Liver (tissue), 8 donors: ENCODE measurements at regions not wholly inside any gene's neighbourhood (a gene's known extent, or its start where the extent isn't known, plus 50 kb on each side); places are given as distances from the start of the nearest gene placed in this dataset.
A peak's percentile ranks its signal among the peaks of the same experiment; 100 is the strongest.

Experiments used
- DNase-seq: peaks from one replicate; pipeline ENCODE4 v3.0.0-alpha.2; 2017; ENCODE audit warnings: low spot score
- H3K27ac ChIP-seq, 2 donors: one replicate each; pipeline ENCODE4 v1.7.0; 2013; ENCODE audit warnings: inconsistent platforms in 2 of 2, low read length in 2 of 2, control low read depth in 1 of 2, low read depth in 1 of 2, mild to moderate bottlenecking in 1 of 2
- H3K27me3 ChIP-seq, 4 donors: one replicate each; pipeline versions ENCODE4 v1.6.1 to v1.7.0; 2013; ENCODE audit warnings: low read length in 3 of 4, inconsistent platforms in 1 of 4, mild to moderate bottlenecking in 1 of 4, moderate library complexity in 1 of 4; ENCODE audit not compliant: control insufficient read depth in 4 of 4, insufficient read depth in 4 of 4
- H3K36me3 ChIP-seq, 4 donors: one replicate each; pipeline versions ENCODE4 v1.6.1 to v1.7.0; 2013; ENCODE audit warnings: low read length in 3 of 4, mild to moderate bottlenecking in 3 of 4, low read depth in 1 of 4, moderate library complexity in 1 of 4; ENCODE audit not compliant: control insufficient read depth in 4 of 4, insufficient read depth in 3 of 4
- H3K4me1 ChIP-seq, 4 donors: one replicate each; pipeline versions ENCODE4 v1.6.1 to v1.7.0; 2013; ENCODE audit warnings: low read length in 3 of 4, mild to moderate bottlenecking in 3 of 4, moderate library complexity in 1 of 4; ENCODE audit not compliant: control insufficient read depth in 4 of 4, insufficient read depth in 4 of 4
- H3K4me3 ChIP-seq, 3 donors: one replicate each; pipeline versions ENCODE4 v1.6.1 to v1.7.0; 2013; ENCODE audit warnings: low read length in 3 of 3, control low read depth in 1 of 3, low read depth in 1 of 3, mild to moderate bottlenecking in 1 of 3
- H3K9ac ChIP-seq, 2 donors: one replicate each; pipeline ENCODE4 v1.7.0; 2013; ENCODE audit warnings: low read length in 2 of 2, mild to moderate bottlenecking in 2 of 2, moderate library complexity in 2 of 2, control low read depth in 1 of 2, low read depth in 1 of 2
- H3K9me3 ChIP-seq, 4 donors: one replicate each; pipeline versions ENCODE4 v1.6.1 to v1.7.0; 2013; ENCODE audit warnings: low read length in 3 of 4; ENCODE audit not compliant: control insufficient read depth in 4 of 4
- EGR1 ChIP-seq, 2 donors: IDR thresholded peaks; 2 replicates each; pipeline ENCODE4 v1.6.1; 2016 to 2018; ENCODE audit warnings: antibody characterized with exemption in 2 of 2, low read depth in 2 of 2
- FOXA1 ChIP-seq: IDR thresholded peaks from 2 replicates; pipeline ENCODE4 v1.6.1; 2016; ENCODE audit warnings: antibody characterized with exemption
- FOXA2 ChIP-seq: IDR thresholded peaks from 2 replicates; pipeline ENCODE4 v1.6.1; 2016; ENCODE audit warnings: antibody characterized with exemption
- GABPA ChIP-seq, 2 donors: IDR thresholded peaks in 1 of 2; conservative IDR thresholded peaks in 1 of 2; 2 replicates each; pipeline ENCODE4 v1.6.1; 2016; ENCODE audit warnings: antibody characterized with exemption in 2 of 2, mild to moderate bottlenecking in 1 of 2, moderate library complexity in 1 of 2
- HNF4A ChIP-seq, 2 donors: conservative IDR thresholded peaks; 2 replicates each; pipeline ENCODE4 v1.6.1; 2016; ENCODE audit warnings: antibody characterized with exemption in 2 of 2, mild to moderate bottlenecking in 2 of 2
- HNF4G ChIP-seq: IDR thresholded peaks from 2 replicates; pipeline ENCODE4 v1.6.1; 2016; ENCODE audit warnings: antibody characterized with exemption
- JUND ChIP-seq, 2 donors: IDR thresholded peaks; 2 replicates each; pipeline ENCODE4 v1.6.1; 2016; ENCODE audit warnings: antibody characterized with exemption in 2 of 2
- NR2F2 ChIP-seq: IDR thresholded peaks from 2 replicates; pipeline ENCODE4 v1.6.1; 2016; ENCODE audit warnings: antibody characterized with exemption
- RAD21 ChIP-seq, 2 donors: IDR thresholded peaks; 2 replicates each; pipeline ENCODE4 v1.6.1; 2016; ENCODE audit warnings: antibody characterized with exemption in 2 of 2, mild to moderate bottlenecking in 2 of 2
- RXRA ChIP-seq, 2 donors: IDR thresholded peaks; 2 replicates each; pipeline ENCODE4 v1.6.1; 2017 to 2018; ENCODE audit warnings: antibody characterized with exemption in 2 of 2, mild to moderate bottlenecking in 1 of 2
- SP1 ChIP-seq: IDR thresholded peaks from 2 replicates; pipeline ENCODE4 v1.6.1; 2018; ENCODE audit warnings: antibody characterized with exemption, mild to moderate bottlenecking
- TAF1 ChIP-seq: conservative IDR thresholded peaks from 2 replicates; pipeline ENCODE4 v1.6.1; 2016; ENCODE audit warnings: antibody characterized with exemption, mild to moderate bottlenecking
- YY1 ChIP-seq: IDR thresholded peaks from 2 replicates; pipeline ENCODE4 v1.6.1; 2016; ENCODE audit warnings: antibody characterized with exemption, mild to moderate bottlenecking
- WGBS: extraction: QIAGEN DNeasy Blood & Tissue Kit; methylation state at CpG from one replicate; pipeline ENCODE4 v1.1.7; 2013; 5-methylcytosine and 5-hydroxymethylcytosine counted together
- TF ChIP-seq, protein P1 (sequence below): IDR thresholded peaks from 2 replicates; pipeline ENCODE4 v1.6.1; 2016; ENCODE audit warnings: antibody characterized with exemption
- TF ChIP-seq, protein P2 (sequence below): fragments of 150-350 bp; IDR thresholded peaks from 2 replicates; pipeline ENCODE4 v1.5.1; 2017; ENCODE audit warnings: improper control_type of control experiment, low read depth, low read length; ENCODE audit not compliant: missing input control
- TF ChIP-seq, protein P3 (sequence below): IDR thresholded peaks from 2 replicates; pipeline ENCODE4 v1.6.1; 2016; ENCODE audit warnings: antibody characterized with exemption
- TF ChIP-seq, protein P4 (sequence below): IDR thresholded peaks from 2 replicates; pipeline ENCODE4 v1.6.1; 2016; ENCODE audit warnings: antibody characterized with exemption
- TF ChIP-seq, protein P5 (sequence below): IDR thresholded peaks from 2 replicates; pipeline ENCODE4 v1.6.1; 2016; ENCODE audit warnings: antibody characterized with exemption, mild to moderate bottlenecking
- donor health status: healthy.
- donor health status: healthy.
- donor health status: healthy.
- donor health status: healthy.
- donor health status: healthy.

DNA sequence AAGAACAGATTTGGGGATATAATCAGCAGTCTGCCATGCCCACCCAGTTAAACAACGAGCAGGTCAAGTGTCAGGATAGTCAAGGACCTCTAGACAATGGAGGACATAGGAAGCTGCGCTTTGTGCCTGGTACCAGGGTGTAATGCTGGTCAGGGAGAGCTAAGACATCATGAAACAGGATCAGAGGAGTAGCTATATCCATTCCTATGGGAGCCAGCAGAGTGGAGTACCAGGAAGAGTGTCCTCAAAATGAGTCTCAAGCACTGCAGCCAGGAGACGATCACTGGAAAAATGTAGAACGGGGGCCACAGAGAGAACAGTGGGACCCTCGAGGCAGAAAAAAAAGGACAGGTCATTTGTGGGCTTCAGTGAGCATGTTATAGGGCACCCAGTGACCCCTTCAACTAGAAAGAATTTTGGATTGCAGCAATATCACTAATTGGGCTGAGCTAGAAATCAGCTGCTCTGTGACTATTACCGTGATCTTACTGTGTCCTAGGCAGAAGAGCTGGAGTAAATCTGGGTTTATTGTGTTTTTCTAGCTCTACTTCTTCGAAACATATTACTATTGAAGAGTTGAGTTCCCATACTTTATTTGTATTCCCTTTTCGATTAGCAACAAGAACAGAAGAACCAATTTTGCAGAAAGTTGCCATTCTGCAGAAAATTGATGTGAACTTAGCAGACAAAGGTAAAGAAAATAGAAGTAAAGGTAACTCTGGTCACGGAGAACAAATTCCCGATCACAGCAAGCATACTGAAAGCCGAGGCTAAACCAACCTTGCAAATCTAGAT lies 319.6 kb downstream of the AHR start:
- Histone ChIP-seq H3K4me3 (peak overlapping the region; percentile 45 to 49 (median 46)), H3K9ac (peak overlapping the region; percentile 17 to 91), H3K36me3 (no peaks in the 10 kb centered on the region), H3K27me3 (no peaks in the 10 kb centered on the region), H3K9me3 (no peaks in the 10 kb centered on the region), H3K27ac (peak overlapping the region; percentile 75 to 82), H3K4me1 (peaks cover 3 to 26% (median 10%) of the 10 kb centered on the region in 4 donors)
- 49% methylated on average over 11 of the region's 11 CpGs for WGBS
- DNase-seq, result no peak
- no peak for TF ChIP-seq HNF4G
- no peak for TF ChIP-seq RXRA (IDR thresholded peaks at IDR 0.05)

DNA sequence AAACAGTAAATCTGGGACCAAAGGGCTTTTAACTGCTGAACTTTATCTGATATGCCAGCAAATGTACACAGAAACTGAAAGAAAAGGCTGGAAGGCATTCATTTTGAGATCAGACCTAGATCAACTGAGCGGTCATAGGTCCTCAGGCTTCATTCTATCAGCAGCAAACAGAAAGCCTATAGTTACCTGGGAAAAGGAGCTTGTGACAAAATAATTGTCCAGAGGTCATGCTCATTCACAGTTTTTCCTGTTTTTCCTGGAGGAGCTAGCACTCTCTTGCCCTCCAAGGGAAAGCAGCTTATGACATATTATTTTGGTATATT lies 320.2 kb downstream of the AHR start:
- no peak for DNase-seq
- Histone ChIP-seq H3K36me3 (no peaks in the 10 kb centered on the region), H3K4me1 (peaks cover 3 to 26% (median 10%) of the 10 kb centered on the region in 4 donors), H3K27me3 (no peaks in the 10 kb centered on the region), H3K27ac (peak overlapping the region; percentile 75 to 82), H3K4me3 (peak overlapping the region; percentile 45 to 49 (median 46)), H3K9me3 (no peaks in the 10 kb centered on the region), H3K9ac (peak overlapping the region; percentile 17 to 71)
- TF ChIP-seq TAF1 (peak; percentile 88), GABPA (IDR thresholded peaks at IDR 0.05 in 1 of 2, conservative IDR thresholded peaks at IDR 0.05 in 1 of 2) (peak in 1 of 2 donors; percentile 34), FOXA1 (peak; percentile 91), NR2F2 (no peak), HNF4G (peak; percentile 60), SP1 (peak; percentile 90), YY1 (peak; percentile 96), HNF4A (conservative IDR thresholded peaks at IDR 0.05) (peak; percentile 86 to 93), FOXA2 (peak; percentile 88), RXRA (IDR thresholded peaks at IDR 0.05) (peak; percentile 81 to 91), RAD21 (IDR thresholded peaks at IDR 0.05) (peak; percentile 54 to 61), EGR1 (IDR thresholded peaks at IDR 0.05; ENCODE audit: low read depth in 2 of 2) (no peak), JUND (IDR thresholded peaks at IDR 0.05) (peak in 1 of 2 donors; percentile 89)
- TF ChIP-seq, protein P1, sequence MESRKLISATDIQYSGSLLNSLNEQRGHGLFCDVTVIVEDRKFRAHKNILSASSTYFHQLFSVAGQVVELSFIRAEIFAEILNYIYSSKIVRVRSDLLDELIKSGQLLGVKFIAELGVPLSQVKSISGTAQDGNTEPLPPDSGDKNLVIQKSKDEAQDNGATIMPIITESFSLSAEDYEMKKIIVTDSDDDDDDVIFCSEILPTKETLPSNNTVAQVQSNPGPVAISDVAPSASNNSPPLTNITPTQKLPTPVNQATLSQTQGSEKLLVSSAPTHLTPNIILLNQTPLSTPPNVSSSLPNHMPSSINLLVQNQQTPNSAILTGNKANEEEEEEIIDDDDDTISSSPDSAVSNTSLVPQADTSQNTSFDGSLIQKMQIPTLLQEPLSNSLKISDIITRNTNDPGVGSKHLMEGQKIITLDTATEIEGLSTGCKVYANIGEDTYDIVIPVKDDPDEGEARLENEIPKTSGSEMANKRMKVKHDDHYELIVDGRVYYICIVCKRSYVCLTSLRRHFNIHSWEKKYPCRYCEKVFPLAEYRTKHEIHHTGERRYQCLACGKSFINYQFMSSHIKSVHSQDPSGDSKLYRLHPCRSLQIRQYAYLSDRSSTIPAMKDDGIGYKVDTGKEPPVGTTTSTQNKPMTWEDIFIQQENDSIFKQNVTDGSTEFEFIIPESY, result peak; percentile 67
- TF ChIP-seq, protein P2, sequence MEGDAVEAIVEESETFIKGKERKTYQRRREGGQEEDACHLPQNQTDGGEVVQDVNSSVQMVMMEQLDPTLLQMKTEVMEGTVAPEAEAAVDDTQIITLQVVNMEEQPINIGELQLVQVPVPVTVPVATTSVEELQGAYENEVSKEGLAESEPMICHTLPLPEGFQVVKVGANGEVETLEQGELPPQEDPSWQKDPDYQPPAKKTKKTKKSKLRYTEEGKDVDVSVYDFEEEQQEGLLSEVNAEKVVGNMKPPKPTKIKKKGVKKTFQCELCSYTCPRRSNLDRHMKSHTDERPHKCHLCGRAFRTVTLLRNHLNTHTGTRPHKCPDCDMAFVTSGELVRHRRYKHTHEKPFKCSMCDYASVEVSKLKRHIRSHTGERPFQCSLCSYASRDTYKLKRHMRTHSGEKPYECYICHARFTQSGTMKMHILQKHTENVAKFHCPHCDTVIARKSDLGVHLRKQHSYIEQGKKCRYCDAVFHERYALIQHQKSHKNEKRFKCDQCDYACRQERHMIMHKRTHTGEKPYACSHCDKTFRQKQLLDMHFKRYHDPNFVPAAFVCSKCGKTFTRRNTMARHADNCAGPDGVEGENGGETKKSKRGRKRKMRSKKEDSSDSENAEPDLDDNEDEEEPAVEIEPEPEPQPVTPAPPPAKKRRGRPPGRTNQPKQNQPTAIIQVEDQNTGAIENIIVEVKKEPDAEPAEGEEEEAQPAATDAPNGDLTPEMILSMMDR, result no peak
- TF ChIP-seq, protein P3, sequence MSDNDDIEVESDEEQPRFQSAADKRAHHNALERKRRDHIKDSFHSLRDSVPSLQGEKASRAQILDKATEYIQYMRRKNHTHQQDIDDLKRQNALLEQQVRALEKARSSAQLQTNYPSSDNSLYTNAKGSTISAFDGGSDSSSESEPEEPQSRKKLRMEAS, result peak; percentile 62
- TF ChIP-seq, protein P4, sequence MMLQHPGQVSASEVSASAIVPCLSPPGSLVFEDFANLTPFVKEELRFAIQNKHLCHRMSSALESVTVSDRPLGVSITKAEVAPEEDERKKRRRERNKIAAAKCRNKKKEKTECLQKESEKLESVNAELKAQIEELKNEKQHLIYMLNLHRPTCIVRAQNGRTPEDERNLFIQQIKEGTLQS, result peak; percentile 36
- TF ChIP-seq, protein P5, sequence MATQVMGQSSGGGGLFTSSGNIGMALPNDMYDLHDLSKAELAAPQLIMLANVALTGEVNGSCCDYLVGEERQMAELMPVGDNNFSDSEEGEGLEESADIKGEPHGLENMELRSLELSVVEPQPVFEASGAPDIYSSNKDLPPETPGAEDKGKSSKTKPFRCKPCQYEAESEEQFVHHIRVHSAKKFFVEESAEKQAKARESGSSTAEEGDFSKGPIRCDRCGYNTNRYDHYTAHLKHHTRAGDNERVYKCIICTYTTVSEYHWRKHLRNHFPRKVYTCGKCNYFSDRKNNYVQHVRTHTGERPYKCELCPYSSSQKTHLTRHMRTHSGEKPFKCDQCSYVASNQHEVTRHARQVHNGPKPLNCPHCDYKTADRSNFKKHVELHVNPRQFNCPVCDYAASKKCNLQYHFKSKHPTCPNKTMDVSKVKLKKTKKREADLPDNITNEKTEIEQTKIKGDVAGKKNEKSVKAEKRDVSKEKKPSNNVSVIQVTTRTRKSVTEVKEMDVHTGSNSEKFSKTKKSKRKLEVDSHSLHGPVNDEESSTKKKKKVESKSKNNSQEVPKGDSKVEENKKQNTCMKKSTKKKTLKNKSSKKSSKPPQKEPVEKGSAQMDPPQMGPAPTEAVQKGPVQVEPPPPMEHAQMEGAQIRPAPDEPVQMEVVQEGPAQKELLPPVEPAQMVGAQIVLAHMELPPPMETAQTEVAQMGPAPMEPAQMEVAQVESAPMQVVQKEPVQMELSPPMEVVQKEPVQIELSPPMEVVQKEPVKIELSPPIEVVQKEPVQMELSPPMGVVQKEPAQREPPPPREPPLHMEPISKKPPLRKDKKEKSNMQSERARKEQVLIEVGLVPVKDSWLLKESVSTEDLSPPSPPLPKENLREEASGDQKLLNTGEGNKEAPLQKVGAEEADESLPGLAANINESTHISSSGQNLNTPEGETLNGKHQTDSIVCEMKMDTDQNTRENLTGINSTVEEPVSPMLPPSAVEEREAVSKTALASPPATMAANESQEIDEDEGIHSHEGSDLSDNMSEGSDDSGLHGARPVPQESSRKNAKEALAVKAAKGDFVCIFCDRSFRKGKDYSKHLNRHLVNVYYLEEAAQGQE, result peak; percentile 83
- WGBS, result 27% methylated on average over 1 of the region's 1 CpG
